HUDEP-2 (cell line): ENCODE measurements at regions not wholly inside any gene's neighbourhood (a gene's known extent, or its start where the extent isn't known, plus 50 kb on each side); places are given as distances from the start of the nearest gene placed in this dataset.

Experiments used
- DNase-seq, 76 experiments: peaks; one replicate each; lab custom pipeline; 2025; ENCODE audit not compliant: unreplicated experiment in 76 of 76; lab: John Stamatoyannopoulos, UW

DNA sequence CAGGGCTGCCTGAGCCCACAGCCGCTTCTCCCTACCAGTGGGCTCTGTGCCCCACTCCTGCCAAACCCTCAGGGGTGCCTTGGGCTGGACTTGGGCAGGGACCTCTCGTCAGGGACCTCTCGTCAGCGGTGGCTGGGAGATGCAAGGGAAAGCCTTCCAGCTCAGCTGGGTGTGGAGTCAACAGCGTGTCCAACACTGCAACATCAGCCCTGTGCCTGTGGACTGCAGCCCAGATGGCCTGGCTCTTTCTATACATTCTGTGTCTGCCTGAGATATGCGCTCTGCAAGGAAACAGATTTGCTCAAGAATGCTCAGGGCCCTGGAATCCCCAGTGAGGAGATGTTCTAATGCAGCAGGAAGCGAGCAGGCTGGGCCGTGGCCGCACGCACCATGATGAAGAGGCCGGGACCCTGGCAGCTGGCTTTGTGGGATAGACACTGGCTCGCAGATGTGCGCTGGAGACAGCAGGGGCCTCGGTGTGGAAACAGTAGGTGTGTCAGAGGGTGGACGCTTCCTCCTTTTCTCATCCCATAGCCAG lies 85.0 kb upstream of the COL5A1 start:
- DNase-seq, result no peak

GRCh38 chr9:134557331-134557730 lies 84.3 kb upstream of the COL5A1 start:
- no peak for DNase-seq

DNA sequence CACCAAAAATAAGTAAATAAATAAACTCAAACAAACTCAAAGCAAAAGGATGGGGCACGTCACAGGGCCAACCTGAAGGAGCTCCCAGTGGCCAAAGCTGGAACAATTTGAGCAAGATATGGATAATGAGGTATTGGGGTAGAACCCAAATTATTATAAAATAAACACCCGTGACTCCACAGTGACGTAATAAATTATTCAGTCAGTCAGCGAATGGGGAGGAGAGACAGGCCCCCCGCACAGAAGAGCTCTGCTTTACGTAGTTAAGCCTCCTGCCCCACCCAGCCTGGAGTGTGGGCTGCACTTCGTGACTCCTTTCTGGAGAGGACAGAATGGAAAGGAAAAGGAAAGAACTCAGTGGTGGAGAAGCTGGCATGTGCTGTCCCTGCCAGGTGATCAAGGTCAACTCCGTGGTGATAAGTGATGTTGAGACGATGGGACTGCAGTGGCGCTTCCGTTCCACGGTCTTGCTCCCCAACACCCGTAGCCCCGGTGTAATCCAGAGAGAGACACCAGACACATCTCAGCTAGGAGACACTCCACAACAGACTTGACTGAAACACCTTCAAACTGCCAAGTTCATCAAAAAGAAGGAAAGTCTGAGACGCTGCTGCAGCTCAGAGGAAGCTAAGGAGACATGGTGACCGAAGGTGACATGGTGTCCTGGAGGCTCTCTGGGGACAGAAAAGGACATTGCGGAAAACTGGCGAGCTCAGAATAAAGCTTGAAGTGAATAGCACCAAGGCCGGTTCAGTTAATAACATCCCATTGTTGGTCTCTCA lies 83.3 kb upstream of the COL5A1 start:
- DNase-seq, result no peak

DNA sequence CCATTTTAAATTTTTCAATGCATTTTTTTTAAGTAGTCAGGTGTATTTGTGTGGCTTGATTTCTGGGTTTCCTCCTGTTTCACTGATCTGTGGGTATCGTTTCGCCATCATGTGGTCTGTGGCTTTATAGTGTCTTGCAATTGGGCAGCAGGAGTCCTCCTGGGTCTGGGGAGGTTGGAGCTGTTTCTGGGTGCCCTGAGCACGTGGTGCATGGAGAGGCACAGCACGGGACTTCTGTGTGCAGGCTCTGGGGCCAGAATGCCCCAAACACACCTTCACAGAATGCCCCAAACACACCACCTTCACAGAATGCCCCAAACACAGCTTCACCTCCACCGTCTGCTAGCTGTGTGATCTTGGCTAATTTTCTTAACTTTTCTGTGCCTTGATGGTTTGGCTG lies 82.6 kb upstream of the COL5A1 start:
- no peak for DNase-seq

DNA sequence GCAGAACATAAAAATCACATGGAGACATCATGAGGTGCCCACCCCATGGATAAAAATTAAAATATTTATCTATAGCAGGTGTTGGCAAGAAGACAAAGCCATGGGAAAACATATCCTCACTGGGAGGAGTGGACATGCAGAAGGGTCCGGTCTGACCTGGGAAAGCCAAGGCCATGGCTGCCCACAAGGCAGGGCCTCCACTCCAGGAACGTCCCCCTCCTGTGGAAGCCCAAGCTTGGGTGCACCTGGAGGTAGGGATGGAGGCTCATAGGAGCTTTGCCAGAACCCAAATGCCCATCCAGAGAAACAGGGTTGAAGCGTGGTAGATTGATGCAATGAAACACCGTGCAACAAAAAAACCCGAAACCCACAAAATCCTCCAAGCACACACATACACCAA lies 81.4 kb upstream of the COL5A1 start:
- DNase-seq, result no peak

- no peak for DNase-seq
Measured at GRCh38 chr9:134560654-134561053, 80.9 kb upstream of the COL5A1 start.

GRCh38 chr9:134561427-134562145 lies 80.0 kb upstream of the COL5A1 start:
- no peak for DNase-seq

GRCh38 chr9:134562146-134562849 lies 79.3 kb upstream of the COL5A1 start:
- DNase-seq, result no peak

DNA sequence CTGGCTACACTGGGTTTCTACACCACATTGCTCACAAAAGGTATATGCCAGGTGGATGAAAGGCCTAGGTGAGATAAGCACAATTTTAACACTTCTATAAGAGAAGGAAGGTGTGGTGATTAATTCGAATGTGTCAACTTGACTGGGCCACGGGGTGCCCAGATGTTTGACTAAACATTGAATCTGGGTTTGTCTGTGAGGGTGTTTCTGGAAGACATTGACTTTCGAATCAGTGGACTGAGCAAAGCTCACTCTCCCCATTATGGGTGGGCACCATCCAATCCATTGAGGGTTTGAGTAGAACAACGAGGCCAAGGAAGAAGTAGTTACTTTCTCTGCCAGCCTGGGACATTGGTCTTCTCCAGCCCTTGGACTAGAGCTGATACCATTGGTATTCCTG lies 78.2 kb upstream of the COL5A1 start:
- no peak for DNase-seq

DNA sequence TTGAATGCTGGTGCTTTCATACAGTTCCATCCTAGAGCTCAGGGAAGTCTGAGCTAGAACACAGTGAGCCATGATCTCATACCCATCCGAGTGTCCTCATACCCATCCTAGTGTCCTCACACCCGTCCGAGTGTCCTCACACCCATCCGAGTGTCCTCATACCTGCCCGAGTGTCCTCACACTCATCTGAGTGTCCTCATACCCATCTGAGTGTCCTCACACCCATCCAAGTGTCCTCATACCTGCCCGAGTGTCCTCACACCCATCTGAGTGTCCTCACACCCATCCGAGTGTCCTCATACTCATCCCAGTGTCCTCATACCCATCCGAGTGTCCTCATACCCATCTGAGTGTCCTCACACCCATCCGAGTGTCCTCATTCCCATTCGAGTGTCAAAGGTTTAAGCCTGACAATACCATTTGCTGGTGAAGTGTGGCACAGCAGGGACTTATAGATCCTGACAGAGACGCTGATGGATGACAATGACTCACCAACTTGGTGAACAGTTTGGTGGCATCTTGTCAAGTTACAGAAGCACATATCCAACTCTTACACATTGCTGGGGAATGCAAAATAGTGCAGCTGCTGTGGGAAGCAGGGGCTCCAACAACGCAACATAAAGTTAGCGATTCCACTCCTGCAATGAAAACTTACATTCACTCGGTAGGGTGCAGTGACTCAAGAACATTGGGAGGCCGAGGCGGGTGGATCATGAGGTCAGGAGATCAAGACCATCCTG lies 77.0 kb upstream of the COL5A1 start:
- no peak for DNase-seq

DNA sequence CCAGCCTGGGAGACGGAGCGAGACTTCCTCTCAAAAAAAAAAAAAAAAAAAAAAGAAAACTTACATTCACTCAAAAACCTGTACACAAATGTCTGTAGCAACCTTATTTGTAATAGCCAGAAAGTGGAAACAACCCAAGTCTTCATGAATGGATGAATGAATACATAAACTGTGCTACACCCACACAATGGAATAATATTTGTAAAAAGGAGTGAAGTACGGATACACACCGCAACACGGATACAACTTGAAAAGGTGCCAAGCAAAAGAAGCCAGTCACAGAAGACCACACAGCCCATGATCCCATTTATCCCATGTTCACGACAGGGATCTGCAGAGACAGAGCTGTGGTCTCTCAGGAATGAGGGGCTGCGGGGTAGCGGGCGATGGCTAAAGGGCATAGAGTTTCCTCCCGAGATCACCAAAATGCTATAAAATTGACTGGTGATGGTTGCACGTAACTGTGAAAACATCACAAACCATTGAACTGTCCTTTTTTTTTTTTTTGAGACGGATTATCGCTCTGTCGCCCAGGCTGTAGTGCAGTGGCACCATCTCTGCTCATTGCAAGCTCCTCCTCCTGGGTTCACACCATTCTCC lies 76.2 kb upstream of the COL5A1 start:
- no peak for DNase-seq

DNA sequence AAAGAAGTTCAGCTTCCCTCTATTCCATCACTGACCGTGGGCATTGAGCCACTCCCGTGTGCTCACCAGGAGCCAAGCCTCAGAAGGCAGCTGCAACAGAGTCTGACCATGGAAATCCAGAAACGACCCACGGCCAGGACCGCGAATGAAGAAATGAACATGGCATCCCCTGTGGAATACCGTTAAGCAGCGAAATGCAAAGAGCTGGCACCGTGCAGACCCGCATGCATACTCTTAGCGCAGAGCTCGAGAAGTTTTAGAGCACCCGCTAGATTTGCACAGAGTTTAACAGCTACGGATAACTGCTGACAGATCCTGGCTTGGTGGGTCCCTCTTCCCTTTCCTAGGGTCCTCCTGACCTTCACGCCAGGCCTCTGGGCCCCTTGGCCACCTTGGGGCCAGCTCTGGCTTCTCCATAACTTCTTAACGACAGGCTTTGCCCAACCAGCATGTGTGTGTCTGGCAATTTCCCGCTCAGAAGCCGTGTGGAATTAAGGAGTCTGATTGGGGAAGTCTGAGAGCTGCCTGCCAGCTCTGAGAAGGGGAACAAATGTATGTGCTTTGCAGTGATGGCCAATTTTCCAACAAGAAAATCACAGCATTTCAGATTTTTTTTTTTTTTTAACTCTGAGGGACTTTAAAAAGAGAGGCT lies 75.3 kb upstream of the COL5A1 start:
- DNase-seq, result no peak

DNA sequence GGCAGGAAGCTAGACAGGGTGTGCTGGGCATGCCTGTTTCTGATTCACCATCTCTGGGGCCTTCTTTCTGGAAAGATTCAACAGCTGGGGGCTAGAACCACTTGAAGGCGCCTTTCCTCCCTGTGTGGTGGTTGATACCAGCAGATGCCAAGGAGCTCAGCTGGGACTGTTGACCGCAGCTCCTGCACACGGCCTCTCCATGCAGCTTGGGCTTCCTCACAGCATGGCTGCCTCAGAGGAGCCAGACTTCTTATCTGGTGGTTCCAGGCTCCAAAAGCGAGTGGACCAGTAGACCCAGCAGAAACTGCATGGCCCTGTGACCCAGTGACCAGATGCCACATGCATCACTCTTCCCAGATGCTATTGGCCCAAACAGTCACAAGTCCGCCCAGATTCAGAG lies 74.7 kb upstream of the COL5A1 start:
- DNase-seq, result no peak

GRCh38 chr9:134568116-134568515 lies 73.5 kb upstream of the COL5A1 start:
- no peak for DNase-seq

DNA sequence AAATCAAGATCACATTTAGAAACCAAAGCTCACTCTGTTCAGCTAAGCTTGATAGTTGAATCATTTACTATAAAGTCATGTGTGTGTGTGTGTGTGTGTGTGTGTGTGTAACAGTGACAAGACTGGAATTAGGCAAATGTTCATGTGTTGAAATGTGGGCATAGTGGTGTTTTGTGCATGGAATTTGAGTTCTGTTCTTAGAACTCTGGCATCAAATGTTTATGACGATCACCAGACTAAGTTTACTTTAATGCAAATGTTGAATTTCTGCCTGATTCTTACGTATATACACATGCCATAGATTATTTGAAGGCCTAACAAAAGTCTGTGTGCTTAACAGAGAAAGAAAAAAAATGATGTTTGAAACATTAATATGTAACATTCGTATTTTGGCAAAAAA lies 72.8 kb upstream of the COL5A1 start:
- DNase-seq, result no peak

- DNase-seq, result no peak
Measured at GRCh38 chr9:134569626-134570025, 72.0 kb upstream of the COL5A1 start.

- DNase-seq, result no peak
Measured at GRCh38 chr9:134570151-134570621, 71.4 kb upstream of the COL5A1 start.

DNA sequence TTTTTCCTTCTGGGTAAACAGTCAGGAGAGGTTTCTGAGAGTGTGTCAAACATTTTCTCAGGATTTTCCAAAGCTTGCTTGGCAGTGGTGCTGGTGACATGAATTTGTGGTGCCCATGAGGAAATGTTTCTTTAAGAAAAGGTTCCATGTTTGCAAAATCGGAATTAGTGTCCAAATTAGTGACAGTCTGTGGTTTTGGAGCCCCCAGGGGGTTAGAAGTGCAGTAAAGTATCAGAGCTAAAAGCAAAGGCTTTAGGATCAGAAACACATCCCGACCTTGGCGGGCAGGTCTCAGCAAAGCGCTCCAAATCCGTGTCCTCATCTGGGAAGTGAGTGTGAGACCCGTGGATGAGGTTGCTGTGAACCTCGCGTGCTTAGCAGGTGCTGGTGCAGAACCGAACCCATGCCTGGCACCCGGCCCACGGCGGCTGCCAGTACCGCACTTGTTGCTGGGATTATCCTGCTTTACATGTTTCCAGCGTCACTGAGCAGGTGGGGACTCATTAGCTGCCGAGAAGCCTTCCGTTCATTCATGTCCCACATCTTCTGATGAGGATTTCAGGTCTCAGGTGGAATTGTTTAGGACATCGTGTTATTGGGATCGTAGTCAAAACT lies 70.8 kb upstream of the COL5A1 start:
- DNase-seq, result no peak

GRCh38 chr9:134571326-134571931 lies 70.2 kb upstream of the COL5A1 start:
- no peak for DNase-seq
